HEK293 (cell line): ENCODE measurements at regions not wholly inside any gene's neighbourhood (a gene's known extent, or its start where the extent isn't known, plus 50 kb on each side); places are given as distances from the start of the nearest gene placed in this dataset.

Source experiments
- YY1 ChIP-seq: fragments of 450-650 bp; formaldehyde crosslinking; IDR thresholded peaks from 2 replicates; pipeline ENCODE4 v1.5.1; 2018; ENCODE audit warnings: missing biosample characterization, missing genetic modification characterization
- ZNF24 ChIP-seq: fragments of 450-650 bp; formaldehyde crosslinking; IDR thresholded peaks from 2 replicates; pipeline ENCODE4 v1.5.1; 2016; ENCODE audit warnings: missing biosample characterization, missing genetic modification characterization
- TF ChIP-seq, protein P1 (sequence below): fragments of 450-650 bp; formaldehyde crosslinking; IDR thresholded peaks from 2 replicates; pipeline ENCODE4 v1.5.1; 2016; ENCODE audit warnings: missing biosample characterization, missing genetic modification characterization
- TF ChIP-seq, protein P2 (sequence below): sonication (generic); formaldehyde crosslinking; IDR thresholded peaks from 2 replicates; pipeline ENCODE4 v1.8.1; 2022; ENCODE audit warnings: mild to moderate bottlenecking, moderate library complexity, missing genetic modification reagents
- TF ChIP-seq, protein P3 (sequence below): fragments of 450-650 bp; formaldehyde crosslinking; IDR thresholded peaks from 2 replicates; pipeline ENCODE4 v1.5.1; 2016; ENCODE audit warnings: missing biosample characterization, missing genetic modification characterization
- TF ChIP-seq, protein P4 (sequence below): fragments of 450-650 bp; formaldehyde crosslinking; IDR thresholded peaks from 2 replicates; pipeline ENCODE4 v1.5.1; 2017; ENCODE audit warnings: missing biosample characterization, missing genetic modification characterization
- TF ChIP-seq, protein P5 (sequence below): fragments of 450-650 bp; formaldehyde crosslinking; IDR thresholded peaks from 2 replicates; pipeline ENCODE4 v1.5.1; 2017; ENCODE audit warnings: missing biosample characterization, mild to moderate bottlenecking, missing genetic modification characterization, moderate library complexity

DNA sequence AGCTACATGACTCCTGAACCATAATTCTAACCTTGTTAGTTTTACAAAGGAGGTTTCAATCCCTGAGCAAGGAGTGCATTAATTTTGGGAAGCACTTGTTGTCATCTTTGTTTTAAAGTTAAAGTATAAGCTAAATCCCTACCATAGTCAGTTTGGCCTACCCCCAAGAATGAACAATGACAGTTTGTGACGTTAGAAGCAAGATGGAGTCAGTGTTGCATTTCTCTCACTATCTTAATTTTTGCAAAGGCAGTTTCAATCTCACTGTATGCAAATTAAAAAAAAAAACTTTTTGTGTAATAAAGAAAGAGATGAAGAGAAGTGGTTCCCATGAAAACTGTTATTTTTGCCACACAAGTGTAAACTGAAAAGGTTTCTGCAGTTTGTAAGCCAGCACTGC is 50.7 kb upstream of the PIK3AP1 start:
- TF ChIP-seq, protein P1, sequence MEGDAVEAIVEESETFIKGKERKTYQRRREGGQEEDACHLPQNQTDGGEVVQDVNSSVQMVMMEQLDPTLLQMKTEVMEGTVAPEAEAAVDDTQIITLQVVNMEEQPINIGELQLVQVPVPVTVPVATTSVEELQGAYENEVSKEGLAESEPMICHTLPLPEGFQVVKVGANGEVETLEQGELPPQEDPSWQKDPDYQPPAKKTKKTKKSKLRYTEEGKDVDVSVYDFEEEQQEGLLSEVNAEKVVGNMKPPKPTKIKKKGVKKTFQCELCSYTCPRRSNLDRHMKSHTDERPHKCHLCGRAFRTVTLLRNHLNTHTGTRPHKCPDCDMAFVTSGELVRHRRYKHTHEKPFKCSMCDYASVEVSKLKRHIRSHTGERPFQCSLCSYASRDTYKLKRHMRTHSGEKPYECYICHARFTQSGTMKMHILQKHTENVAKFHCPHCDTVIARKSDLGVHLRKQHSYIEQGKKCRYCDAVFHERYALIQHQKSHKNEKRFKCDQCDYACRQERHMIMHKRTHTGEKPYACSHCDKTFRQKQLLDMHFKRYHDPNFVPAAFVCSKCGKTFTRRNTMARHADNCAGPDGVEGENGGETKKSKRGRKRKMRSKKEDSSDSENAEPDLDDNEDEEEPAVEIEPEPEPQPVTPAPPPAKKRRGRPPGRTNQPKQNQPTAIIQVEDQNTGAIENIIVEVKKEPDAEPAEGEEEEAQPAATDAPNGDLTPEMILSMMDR (tag by site-specific recombination) = no peak
- TF ChIP-seq ZNF24 (tag by site-specific recombination) (no peak), YY1 (tag by site-specific recombination) (no peak)
- TF ChIP-seq, protein P2, sequence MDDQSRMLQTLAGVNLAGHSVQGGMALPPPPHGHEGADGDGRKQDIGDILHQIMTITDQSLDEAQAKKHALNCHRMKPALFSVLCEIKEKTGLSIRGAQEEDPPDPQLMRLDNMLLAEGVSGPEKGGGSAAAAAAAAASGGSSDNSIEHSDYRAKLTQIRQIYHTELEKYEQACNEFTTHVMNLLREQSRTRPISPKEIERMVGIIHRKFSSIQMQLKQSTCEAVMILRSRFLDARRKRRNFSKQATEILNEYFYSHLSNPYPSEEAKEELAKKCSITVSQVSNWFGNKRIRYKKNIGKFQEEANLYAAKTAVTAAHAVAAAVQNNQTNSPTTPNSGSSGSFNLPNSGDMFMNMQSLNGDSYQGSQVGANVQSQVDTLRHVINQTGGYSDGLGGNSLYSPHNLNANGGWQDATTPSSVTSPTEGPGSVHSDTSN (CRISPR knock-in tag) = no peak
- TF ChIP-seq, protein P3, sequence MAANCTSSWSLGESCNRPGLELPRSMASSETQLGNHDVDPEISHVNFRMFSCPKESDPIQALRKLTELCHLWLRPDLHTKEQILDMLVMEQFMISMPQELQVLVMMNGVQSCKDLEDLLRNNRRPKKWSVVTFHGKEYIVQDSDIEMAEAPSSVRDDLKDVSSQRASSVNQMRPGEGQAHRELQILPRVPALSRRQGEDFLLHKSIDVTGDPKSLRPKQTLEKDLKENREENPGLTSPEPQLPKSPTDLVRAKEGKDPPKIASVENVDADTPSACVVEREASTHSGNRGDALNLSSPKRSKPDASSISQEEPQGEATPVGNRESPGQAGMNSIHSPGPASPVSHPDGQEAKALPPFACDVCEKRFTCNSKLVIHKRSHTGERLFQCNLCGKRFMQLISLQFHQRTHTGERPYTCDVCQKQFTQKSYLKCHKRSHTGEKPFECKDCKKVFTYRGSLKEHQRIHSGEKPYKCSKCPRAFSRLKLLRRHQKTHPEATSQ = no peak
- TF ChIP-seq, protein P4, sequence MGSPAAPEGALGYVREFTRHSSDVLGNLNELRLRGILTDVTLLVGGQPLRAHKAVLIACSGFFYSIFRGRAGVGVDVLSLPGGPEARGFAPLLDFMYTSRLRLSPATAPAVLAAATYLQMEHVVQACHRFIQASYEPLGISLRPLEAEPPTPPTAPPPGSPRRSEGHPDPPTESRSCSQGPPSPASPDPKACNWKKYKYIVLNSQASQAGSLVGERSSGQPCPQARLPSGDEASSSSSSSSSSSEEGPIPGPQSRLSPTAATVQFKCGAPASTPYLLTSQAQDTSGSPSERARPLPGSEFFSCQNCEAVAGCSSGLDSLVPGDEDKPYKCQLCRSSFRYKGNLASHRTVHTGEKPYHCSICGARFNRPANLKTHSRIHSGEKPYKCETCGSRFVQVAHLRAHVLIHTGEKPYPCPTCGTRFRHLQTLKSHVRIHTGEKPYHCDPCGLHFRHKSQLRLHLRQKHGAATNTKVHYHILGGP (tag by site-specific recombination) = no peak
- TF ChIP-seq, protein P5, sequence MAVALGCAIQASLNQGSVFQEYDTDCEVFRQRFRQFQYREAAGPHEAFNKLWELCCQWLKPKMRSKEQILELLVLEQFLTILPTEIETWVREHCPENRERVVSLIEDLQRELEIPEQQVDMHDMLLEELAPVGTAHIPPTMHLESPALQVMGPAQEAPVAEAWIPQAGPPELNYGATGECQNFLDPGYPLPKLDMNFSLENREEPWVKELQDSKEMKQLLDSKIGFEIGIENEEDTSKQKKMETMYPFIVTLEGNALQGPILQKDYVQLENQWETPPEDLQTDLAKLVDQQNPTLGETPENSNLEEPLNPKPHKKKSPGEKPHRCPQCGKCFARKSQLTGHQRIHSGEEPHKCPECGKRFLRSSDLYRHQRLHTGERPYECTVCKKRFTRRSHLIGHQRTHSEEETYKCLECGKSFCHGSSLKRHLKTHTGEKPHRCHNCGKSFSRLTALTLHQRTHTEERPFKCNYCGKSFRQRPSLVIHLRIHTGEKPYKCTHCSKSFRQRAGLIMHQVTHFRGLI = no peak
